PC-9 (cell line): ENCODE measurements at regions not wholly inside any gene's neighbourhood (a gene's known extent, or its start where the extent isn't known, plus 50 kb on each side); places are given as distances from the start of the nearest gene placed in this dataset.
A peak's percentile ranks its signal among the peaks of the same experiment; 100 is the strongest.

ENCODE experiments used
- BruUV-seq: library from RNA; stranded (reverse); fragments of 400-500 nt; replicated peaks from 2 replicates; lab custom pipeline; 2021; lab: Mats Ljungman, UMichigan
- CTCF ChIA-PET: fragments of 300-600 bp; sonication (Branson Sonifier 250); formaldehyde crosslinking; loops from one replicate; lab custom pipeline; 2022; ENCODE audit warnings: antibody characterized with exemption; lab: Charles Lee
- POLR2A ChIA-PET: fragments of 300-600 bp; sonication (Branson Sonifier 250); formaldehyde crosslinking; loops from one replicate; lab custom pipeline; 2022; ENCODE audit warnings: antibody characterized with exemption; ENCODE audit not compliant: unreplicated experiment; lab: Charles Lee
- DNase-seq, 2 experiments: peaks; one replicate each; pipeline versions ENCODE4 v3.0.0 to v3.0.0-alpha.2; 2015 to 2022; ENCODE audit warnings: mixed read lengths in 1 of 2
- H2AFZ ChIP-seq: fragments of 200-600 bp; sonication (generic); 2 replicates; pipeline ENCODE4 v1.8.1; 2017; ENCODE audit warnings: antibody characterized with exemption
- H3F3A ChIP-seq: fragments of 200-600 bp; sonication (generic); 2 replicates; pipeline ENCODE4 v1.8.1; 2017; ENCODE audit warnings: antibody characterized with exemption, mild to moderate bottlenecking, low read depth; ENCODE audit not compliant: insufficient read depth
- H3K27ac ChIP-seq: fragments of 200-600 bp; sonication (generic); 2 replicates; pipeline ENCODE4 v1.6.1; 2016; ENCODE audit warnings: mixed run types
- H3K27me3 ChIP-seq: fragments of 200-600 bp; sonication (generic); 2 replicates; pipeline ENCODE4 v1.6.1; 2016; ENCODE audit warnings: low read depth, mixed run types; ENCODE audit not compliant: insufficient read depth
- H3K36me3 ChIP-seq: fragments of 200-600 bp; sonication (generic); 2 replicates; pipeline ENCODE4 v1.6.1; 2016; ENCODE audit warnings: low read depth, mixed run types
- H3K4me1 ChIP-seq: fragments of 200-600 bp; sonication (generic); replicated peaks from 2 replicates; pipeline ENCODE4 v1.6.1; 2016; ENCODE audit warnings: mixed run types; ENCODE audit not compliant: insufficient read depth
- H3K4me2 ChIP-seq: fragments of 200-600 bp; sonication (generic); 2 replicates; pipeline ENCODE4 v1.6.1; 2017; ENCODE audit warnings: mixed run types
- H3K4me3 ChIP-seq: fragments of 200-600 bp; sonication (generic); 2 replicates; pipeline ENCODE4 v1.6.1; 2016; ENCODE audit warnings: mixed run types
- H3K79me2 ChIP-seq: fragments of 200-600 bp; sonication (generic); 2 replicates; pipeline ENCODE4 v1.6.1; 2017; ENCODE audit warnings: low read depth, mixed run types
- H3K9me2 ChIP-seq: fragments of 200-600 bp; sonication (generic); 2 replicates; pipeline ENCODE4 v1.8.1; 2017; ENCODE audit warnings: mild to moderate bottlenecking; ENCODE audit not compliant: insufficient read depth
- H3K9me3 ChIP-seq: fragments of 200-600 bp; sonication (generic); 2 replicates; pipeline ENCODE4 v1.8.1; 2016; ENCODE audit warnings: low read depth; ENCODE audit not compliant: insufficient read depth
- H4K20me1 ChIP-seq: fragments of 200-600 bp; sonication (generic); 2 replicates; pipeline ENCODE4 v1.8.1; 2017; ENCODE audit not compliant: insufficient read depth
- EZH2 ChIP-seq: fragments of 200-600 bp; sonication (generic); IDR thresholded peaks from 2 replicates; pipeline ENCODE4 v1.8.0; 2017; ENCODE audit warnings: antibody characterized with exemption, low read depth
- intact Hi-C: fragments of 100-400 bp; cut with micrococcal nuclease; formaldehyde crosslinking; loops from one replicate; pipeline ENCODE4 v1.10.0; 2022; ENCODE audit not compliant: unreplicated experiment
- TF ChIP-seq, protein P1 (sequence below): fragments of 200-600 bp; sonication (generic); conservative IDR thresholded peaks from 2 replicates; pipeline ENCODE4 v1.6.1; 2017; ENCODE audit warnings: mixed run types, antibody characterized with exemption, mild to moderate bottlenecking, moderate library complexity

DNA sequence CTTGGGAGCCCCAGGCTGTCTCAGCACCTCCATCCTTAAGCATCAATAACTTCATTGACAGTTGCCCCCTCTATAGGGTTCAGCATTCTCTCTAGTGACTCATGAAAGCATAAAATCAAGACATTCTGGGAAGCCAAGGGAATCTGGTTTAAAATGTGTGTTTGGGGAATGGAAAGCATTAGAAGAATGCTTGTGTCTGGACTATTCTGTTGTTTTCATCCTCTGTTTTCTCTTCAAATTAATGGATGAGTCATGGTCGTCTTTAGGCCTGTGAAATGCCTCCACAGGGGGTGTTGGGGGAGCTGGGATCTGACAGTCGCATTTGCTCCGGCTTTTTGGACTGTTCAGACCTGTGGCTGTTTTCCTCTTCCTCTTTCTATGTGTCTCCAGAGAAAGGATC, 279.7 kb downstream of the CDC5L start:
- DNase-seq: peak; percentile 55 to 65
- no TSS peak for BruUV-seq
- Histone ChIP-seq H3K4me3 (no peak overlapping the region), H3K27me3 (no peaks in the 10 kb centered on the region), H3F3A (peaks cover 6% of the 10 kb centered on the region; the same call in 1 of the 2 replicates), H3K36me3 (no peaks in the 10 kb centered on the region), H4K20me1 (no peaks in the 10 kb centered on the region), H3K27ac (no peak overlapping the region), H2AFZ (no peak overlapping the region), H3K4me1 (peaks cover 26% of the 10 kb centered on the region), H3K9me3 (no peaks in the 10 kb centered on the region), H3K79me2 (no peaks in the 10 kb centered on the region), H3K4me2 (no peak overlapping the region), H3K9me2 (no peaks in the 10 kb centered on the region)
- ChIA-PET POLR2A (interaction anchor here (0.5 to 0.6 kb wide), 2 partner anchors 31 to 241 kb away, joined by 3 read pairs; no protein-coding TSS in a partner anchor), CTCF (no interaction called here)
- intact Hi-C loops: no loop called here
- TF ChIP-seq, protein P1, sequence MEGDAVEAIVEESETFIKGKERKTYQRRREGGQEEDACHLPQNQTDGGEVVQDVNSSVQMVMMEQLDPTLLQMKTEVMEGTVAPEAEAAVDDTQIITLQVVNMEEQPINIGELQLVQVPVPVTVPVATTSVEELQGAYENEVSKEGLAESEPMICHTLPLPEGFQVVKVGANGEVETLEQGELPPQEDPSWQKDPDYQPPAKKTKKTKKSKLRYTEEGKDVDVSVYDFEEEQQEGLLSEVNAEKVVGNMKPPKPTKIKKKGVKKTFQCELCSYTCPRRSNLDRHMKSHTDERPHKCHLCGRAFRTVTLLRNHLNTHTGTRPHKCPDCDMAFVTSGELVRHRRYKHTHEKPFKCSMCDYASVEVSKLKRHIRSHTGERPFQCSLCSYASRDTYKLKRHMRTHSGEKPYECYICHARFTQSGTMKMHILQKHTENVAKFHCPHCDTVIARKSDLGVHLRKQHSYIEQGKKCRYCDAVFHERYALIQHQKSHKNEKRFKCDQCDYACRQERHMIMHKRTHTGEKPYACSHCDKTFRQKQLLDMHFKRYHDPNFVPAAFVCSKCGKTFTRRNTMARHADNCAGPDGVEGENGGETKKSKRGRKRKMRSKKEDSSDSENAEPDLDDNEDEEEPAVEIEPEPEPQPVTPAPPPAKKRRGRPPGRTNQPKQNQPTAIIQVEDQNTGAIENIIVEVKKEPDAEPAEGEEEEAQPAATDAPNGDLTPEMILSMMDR: no peak
- no peak for TF ChIP-seq EZH2

DNA sequence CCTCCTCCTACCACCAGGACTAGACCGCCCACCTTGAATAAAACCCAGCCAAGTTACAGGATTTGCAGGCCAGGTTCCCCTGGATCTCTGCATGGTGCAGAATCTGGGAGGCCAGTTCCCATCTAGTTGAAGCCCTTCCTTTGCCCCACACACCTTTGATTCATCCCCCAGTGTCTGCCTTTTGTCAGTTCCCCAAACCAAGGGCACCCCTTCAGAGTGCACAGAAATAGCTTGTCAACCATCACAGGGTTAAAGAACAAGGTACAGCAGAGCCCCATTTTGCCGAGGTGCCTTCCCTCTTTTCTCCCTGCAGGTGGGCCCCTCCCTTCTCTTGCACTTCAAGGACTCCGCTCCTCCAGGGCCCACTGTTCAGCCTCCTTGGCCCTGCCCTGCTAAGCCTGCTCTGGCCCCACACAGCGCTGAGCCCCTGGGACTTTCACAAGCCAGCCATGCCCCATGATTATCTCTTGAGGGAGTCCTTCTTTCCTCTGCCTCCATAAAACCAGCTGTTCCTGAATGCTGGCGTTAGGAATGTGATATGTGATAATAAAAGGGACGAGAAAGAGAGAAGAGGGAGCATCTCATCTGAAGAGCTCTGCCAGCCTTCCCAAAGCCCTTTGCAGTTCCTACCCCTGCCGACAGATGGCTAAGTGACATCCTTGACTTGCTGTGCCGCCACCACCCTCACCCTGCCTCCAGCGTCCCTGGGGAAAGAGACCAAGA, 280.3 kb downstream of the CDC5L start:
- Histone ChIP-seq H3F3A (peaks cover 6% of the 10 kb centered on the region; the same call in 1 of the 2 replicates), H2AFZ (no peak overlapping the region), H3K4me2 (no peak overlapping the region), H3K36me3 (no peaks in the 10 kb centered on the region), H3K4me1 (peaks cover 31% of the 10 kb centered on the region), H3K4me3 (no peak overlapping the region), H3K9me2 (no peaks in the 10 kb centered on the region), H3K79me2 (no peaks in the 10 kb centered on the region), H4K20me1 (no peaks in the 10 kb centered on the region), H3K27me3 (no peaks in the 10 kb centered on the region), H3K9me3 (no peaks in the 10 kb centered on the region), H3K27ac (no peak overlapping the region)
- POLR2A ChIA-PET: interaction anchor here (0.5 to 0.6 kb wide), 2 partner anchors 30 to 240 kb away, joined by 3 read pairs; no protein-coding TSS in a partner anchor
- CTCF ChIA-PET: interaction anchor here (0.5 kb wide), 1 partner anchor 89 kb away, joined by 3 read pairs; no protein-coding TSS in a partner anchor
- BruUV-seq: TSS peak; percentile 63
- no peak for DNase-seq
- intact Hi-C loops: no loop called here
- no peak for TF ChIP-seq EZH2
- TF ChIP-seq, protein P1: 0 out of 2 replicates have a peak, but pooled peaks have one; percentile 18

DNA sequence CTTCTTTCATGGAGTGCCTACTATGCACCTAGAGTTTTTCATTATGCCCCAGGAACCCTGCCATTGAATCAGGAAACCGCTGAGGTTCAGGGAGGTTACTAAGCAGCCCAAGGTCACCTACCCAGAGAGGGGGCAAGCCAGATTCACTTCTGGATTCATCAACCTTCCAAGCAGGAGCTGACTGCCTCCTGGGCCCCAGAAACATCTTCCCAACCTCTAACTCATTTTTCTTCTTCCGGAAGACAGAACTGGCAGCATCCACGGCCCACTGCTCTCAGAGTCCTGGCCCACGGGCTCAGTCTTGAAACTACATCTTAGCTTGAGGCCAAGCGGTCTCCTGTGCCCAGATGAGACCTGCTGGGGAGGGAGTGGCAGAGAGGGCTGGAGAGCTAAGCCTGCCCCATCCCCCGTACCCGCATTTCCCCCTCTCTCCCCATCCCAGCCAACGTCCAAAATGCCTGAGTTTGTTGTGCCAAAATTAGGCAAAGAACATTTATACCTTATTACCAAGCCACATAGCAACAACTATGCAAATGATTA, 281.0 kb downstream of the CDC5L start:
- Histone ChIP-seq H3K9me2 (no peaks in the 10 kb centered on the region), H3K4me3 (no peak overlapping the region), H3K27ac (no peak overlapping the region), H3K27me3 (no peaks in the 10 kb centered on the region), H3K36me3 (no peaks in the 10 kb centered on the region), H3F3A (peaks cover 13% of the 10 kb centered on the region; the same call in 1 of the 2 replicates), H3K4me2 (no peak overlapping the region), H3K4me1 (peaks cover 32% of the 10 kb centered on the region), H3K9me3 (no peaks in the 10 kb centered on the region), H4K20me1 (no peaks in the 10 kb centered on the region), H2AFZ (no peak overlapping the region), H3K79me2 (no peaks in the 10 kb centered on the region)
- no TSS peak for BruUV-seq
- ChIA-PET POLR2A (no interaction called here), CTCF (interaction anchor here (0.5 kb wide), 1 partner anchor 90 kb away, joined by 3 read pairs; no protein-coding TSS in a partner anchor)
- intact Hi-C loops: no loop called here
- no peak for TF ChIP-seq EZH2
- TF ChIP-seq, protein P1: no peak
- DNase-seq: no peak
